ENCODE measurements at regions not wholly inside any gene's neighbourhood (a gene's known extent, or its start where the extent isn't known, plus 50 kb on each side); places are given as distances from the start of the nearest gene placed in this dataset.

DNA sequence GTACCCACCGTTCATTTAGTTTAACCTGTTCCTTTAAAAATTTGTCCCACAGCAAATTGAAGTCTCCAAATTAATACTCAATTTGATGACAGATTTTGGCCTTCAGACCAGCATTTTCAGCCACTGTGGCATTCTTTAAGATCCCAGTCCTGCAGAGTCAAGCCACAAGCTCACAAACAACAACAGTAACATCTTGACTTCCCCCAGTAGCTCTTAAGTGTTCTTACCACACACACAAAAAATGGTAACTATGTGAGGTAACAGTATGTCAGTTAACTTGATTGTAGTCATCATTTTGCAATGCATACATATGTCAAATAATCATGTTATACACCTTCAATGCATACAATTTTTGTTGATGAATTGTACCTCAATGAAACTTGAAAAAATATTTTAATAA is 247.9 kb downstream of the LURAP1L start:
- TF ChIP-seq POLR2A (IDR thresholded peaks at IDR 0.05) (no peak), EP300 (IDR thresholded peaks at IDR 0.05) (no peak), POLR2AphosphoS5 (IDR thresholded peaks at IDR 0.05) (no peak)
- TF ChIP-seq, protein P1, sequence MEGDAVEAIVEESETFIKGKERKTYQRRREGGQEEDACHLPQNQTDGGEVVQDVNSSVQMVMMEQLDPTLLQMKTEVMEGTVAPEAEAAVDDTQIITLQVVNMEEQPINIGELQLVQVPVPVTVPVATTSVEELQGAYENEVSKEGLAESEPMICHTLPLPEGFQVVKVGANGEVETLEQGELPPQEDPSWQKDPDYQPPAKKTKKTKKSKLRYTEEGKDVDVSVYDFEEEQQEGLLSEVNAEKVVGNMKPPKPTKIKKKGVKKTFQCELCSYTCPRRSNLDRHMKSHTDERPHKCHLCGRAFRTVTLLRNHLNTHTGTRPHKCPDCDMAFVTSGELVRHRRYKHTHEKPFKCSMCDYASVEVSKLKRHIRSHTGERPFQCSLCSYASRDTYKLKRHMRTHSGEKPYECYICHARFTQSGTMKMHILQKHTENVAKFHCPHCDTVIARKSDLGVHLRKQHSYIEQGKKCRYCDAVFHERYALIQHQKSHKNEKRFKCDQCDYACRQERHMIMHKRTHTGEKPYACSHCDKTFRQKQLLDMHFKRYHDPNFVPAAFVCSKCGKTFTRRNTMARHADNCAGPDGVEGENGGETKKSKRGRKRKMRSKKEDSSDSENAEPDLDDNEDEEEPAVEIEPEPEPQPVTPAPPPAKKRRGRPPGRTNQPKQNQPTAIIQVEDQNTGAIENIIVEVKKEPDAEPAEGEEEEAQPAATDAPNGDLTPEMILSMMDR (IDR thresholded peaks at IDR 0.05) = no peak
